SK-N-SH treated with all-trans-retinoic acid at 6 μM for 48 hours (cell line): ENCODE measurements at regions not wholly inside any gene's neighbourhood (a gene's known extent, or its start where the extent isn't known, plus 50 kb on each side); places are given as distances from the start of the nearest gene placed in this dataset.

Experiments
- ATAC-seq: fragments of 200-7000 bp; cut with Tn5 transposase; 3 replicates; pipeline ENCODE4 v1.9.1; 2020; ENCODE audit warnings: mild to moderate bottlenecking, moderate library complexity
- ARNTL ChIP-seq: fragments of 450-650 bp; formaldehyde crosslinking; IDR thresholded peaks from 2 replicates; pipeline ENCODE4 v1.5.0; 2020; ENCODE audit warnings: low read depth, mild to moderate bottlenecking, moderate library complexity, borderline replicate concordance
- BACH2 ChIP-seq: fragments of 250-450 bp; sonication (Bioruptor Pico); IDR thresholded peaks from 2 replicates; pipeline ENCODE4 v1.9.0; 2021; ENCODE audit warnings: mild to moderate bottlenecking, borderline replicate concordance
- CREB5 ChIP-seq: fragments of 250-450 bp; sonication (Bioruptor Pico); IDR thresholded peaks from 2 replicates; pipeline ENCODE4 v1.5.1; 2020; ENCODE audit warnings: low read depth, mild to moderate bottlenecking, moderate library complexity
- CSDC2 ChIP-seq: fragments of 250-450 bp; sonication (Bioruptor Pico); IDR thresholded peaks from 2 replicates; pipeline ENCODE4 v1.5.0; 2020; ENCODE audit warnings: mild to moderate bottlenecking, moderate library complexity
- CSRNP3 ChIP-seq: fragments of 250-450 bp; sonication (Bioruptor Pico); IDR thresholded peaks from 2 replicates; pipeline ENCODE4 v1.5.1; 2021; ENCODE audit warnings: mild to moderate bottlenecking, moderate library complexity
- GLIS3 ChIP-seq: fragments of 250-450 bp; sonication (Bioruptor Pico); IDR thresholded peaks from 2 replicates; pipeline ENCODE4 v1.5.0; 2020; ENCODE audit warnings: mild to moderate bottlenecking, moderate library complexity
- ISL1 ChIP-seq: fragments of 250-450 bp; sonication (Bioruptor Pico); IDR thresholded peaks from 2 replicates; pipeline ENCODE4 v2.1.2; 2022; ENCODE audit warnings: mild to moderate bottlenecking, moderate library complexity
- OSR1 ChIP-seq: fragments of 250-450 bp; sonication (Bioruptor Pico); IDR thresholded peaks from 2 replicates; pipeline ENCODE4 v1.8.0; 2022; ENCODE audit warnings: moderate library complexity, mild to moderate bottlenecking, inconsistent platforms
- PATZ1 ChIP-seq: fragments of 250-450 bp; sonication (Bioruptor Pico); IDR thresholded peaks from 2 replicates; pipeline ENCODE4 v1.8.0; 2020; ENCODE audit warnings: mild to moderate bottlenecking, moderate library complexity, borderline replicate concordance
- POU6F1 ChIP-seq: fragments of 250-450 bp; sonication (Bioruptor Pico); IDR thresholded peaks from 2 replicates; pipeline ENCODE4 v1.8.0; 2021; ENCODE audit warnings: low read depth, mild to moderate bottlenecking, moderate library complexity, borderline replicate concordance
- PPARA ChIP-seq: fragments of 250-450 bp; sonication (Bioruptor Pico); IDR thresholded peaks from 2 replicates; pipeline ENCODE4 v1.5.0; 2020; ENCODE audit warnings: mild to moderate bottlenecking, borderline replicate concordance
- RARB ChIP-seq: fragments of 250-450 bp; sonication (Bioruptor Pico); IDR thresholded peaks from 2 replicates; pipeline ENCODE4 v1.8.0; 2021; ENCODE audit warnings: mild to moderate bottlenecking, moderate library complexity
- SNAI2 ChIP-seq: fragments of 250-450 bp; sonication (Bioruptor Pico); IDR thresholded peaks from 2 replicates; pipeline ENCODE4 v1.5.0; 2020; ENCODE audit warnings: mild to moderate bottlenecking, moderate library complexity
- TOX ChIP-seq: fragments of 250-450 bp; sonication (Bioruptor Pico); IDR thresholded peaks from 2 replicates; pipeline ENCODE4 v1.8.0; 2021; ENCODE audit warnings: mild to moderate bottlenecking, moderate library complexity, borderline replicate concordance
- ZFP3 ChIP-seq: fragments of 250-450 bp; sonication (Bioruptor Pico); IDR thresholded peaks from 2 replicates; pipeline ENCODE4 v1.5.0; 2020; ENCODE audit warnings: mild to moderate bottlenecking, moderate library complexity
- ZNF70 ChIP-seq: fragments of 450-650 bp; formaldehyde crosslinking; IDR thresholded peaks from 2 replicates; pipeline ENCODE4 v1.5.0; 2020; ENCODE audit warnings: mild to moderate bottlenecking, moderate library complexity
- ZNF8 ChIP-seq: fragments of 450-650 bp; formaldehyde crosslinking; IDR thresholded peaks from 2 replicates; pipeline ENCODE4 v1.5.0; 2020; ENCODE audit warnings: mild to moderate bottlenecking, moderate library complexity

- TF ChIP-seq OSR1 (CRISPR knock-in tag) (no peak), RARB (no peak), ZFP3 (no peak), SNAI2 (CRISPR knock-in tag) (no peak), POU6F1 (CRISPR knock-in tag) (no peak), PATZ1 (CRISPR knock-in tag) (no peak)
- no peak for ATAC-seq
These were observed 764.5 kb downstream of the TRAM1L1 start for GRCh38 chr4:116320859-116321258.

GRCh38 chr4:116303736-116304188 lies 781.6 kb downstream of the TRAM1L1 start:
- TF ChIP-seq CREB5 (CRISPR knock-in tag) (no peak), TOX (CRISPR knock-in tag) (no peak)
- no peak for ATAC-seq

- ATAC-seq = no peak
- TF ChIP-seq CSDC2 (CRISPR knock-in tag) (no peak), PPARA (CRISPR knock-in tag) (no peak), CREB5 (CRISPR knock-in tag) (no peak), BACH2 (CRISPR knock-in tag) (no peak), CSRNP3 (CRISPR knock-in tag) (no peak), ZFP3 (no peak), ZNF8 (CRISPR knock-in tag) (no peak), RARB (no peak), ZNF70 (CRISPR knock-in tag) (no peak)
These were observed 782.2 kb downstream of the TRAM1L1 start for GRCh38 chr4:116302990-116303735.

- no peak for ATAC-seq
- TF ChIP-seq POU6F1 (CRISPR knock-in tag) = no peak
- no peak for TF ChIP-seq TOX (CRISPR knock-in tag)
- no peak for TF ChIP-seq ISL1 (CRISPR knock-in tag)
- no peak for TF ChIP-seq ZNF70 (CRISPR knock-in tag)
- no peak for TF ChIP-seq ARNTL
- TF ChIP-seq BACH2 (CRISPR knock-in tag) = no peak
- TF ChIP-seq PATZ1 (CRISPR knock-in tag) = no peak
- TF ChIP-seq RARB = no peak
- TF ChIP-seq CREB5 (CRISPR knock-in tag) = no peak
- no peak for TF ChIP-seq CSRNP3 (CRISPR knock-in tag)
- no peak for TF ChIP-seq GLIS3 (CRISPR knock-in tag)
These were observed 810.4 kb downstream of the TRAM1L1 start for GRCh38 chr4:116275006-116275405.
